GM20431 (cell line): ENCODE measurements at regions not wholly inside any gene's neighbourhood (a gene's known extent, or its start where the extent isn't known, plus 50 kb on each side); places are given as distances from the start of the nearest gene placed in this dataset.

Experiments used
- in situ Hi-C: fragments of 300-500 bp; cut with MseI, MboI; formaldehyde crosslinking; loops from one replicate; pipeline ENCODE4 v1.15.0; 2020; ENCODE audit warnings: low sequenced_read_pairs; ENCODE audit not compliant: unreplicated experiment

DNA sequence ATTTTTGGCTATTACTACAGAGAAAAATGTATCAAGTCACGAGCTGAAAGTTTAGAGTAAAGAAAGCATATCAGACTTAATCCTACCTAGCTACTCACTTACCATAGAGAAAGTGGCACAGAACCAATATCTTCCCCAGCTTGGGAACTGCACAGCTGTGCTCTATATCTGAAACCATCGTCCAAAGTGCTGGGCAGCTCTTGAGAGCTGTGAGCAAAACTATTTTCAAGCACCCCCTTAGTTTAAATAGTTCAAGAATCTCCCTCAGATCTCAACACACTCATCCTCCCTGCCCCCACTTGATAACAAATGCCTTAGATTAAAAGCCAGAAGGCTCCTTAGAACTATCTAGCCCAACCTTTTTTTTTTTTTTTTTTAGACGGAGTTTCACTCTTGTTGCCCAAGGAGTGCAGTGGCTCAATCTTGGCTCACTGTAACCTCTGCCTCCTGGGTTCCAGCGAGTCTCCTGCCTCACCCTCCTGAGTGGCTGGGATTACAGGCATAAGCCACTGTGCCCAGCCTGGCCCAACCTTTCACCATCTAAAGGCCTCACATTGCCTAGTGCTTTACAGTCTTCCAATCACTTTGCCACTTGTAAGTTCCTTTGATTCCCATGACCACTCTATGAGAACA lies 94.2 kb upstream of the APC start:
- in situ Hi-C loops: no loop called here

DNA sequence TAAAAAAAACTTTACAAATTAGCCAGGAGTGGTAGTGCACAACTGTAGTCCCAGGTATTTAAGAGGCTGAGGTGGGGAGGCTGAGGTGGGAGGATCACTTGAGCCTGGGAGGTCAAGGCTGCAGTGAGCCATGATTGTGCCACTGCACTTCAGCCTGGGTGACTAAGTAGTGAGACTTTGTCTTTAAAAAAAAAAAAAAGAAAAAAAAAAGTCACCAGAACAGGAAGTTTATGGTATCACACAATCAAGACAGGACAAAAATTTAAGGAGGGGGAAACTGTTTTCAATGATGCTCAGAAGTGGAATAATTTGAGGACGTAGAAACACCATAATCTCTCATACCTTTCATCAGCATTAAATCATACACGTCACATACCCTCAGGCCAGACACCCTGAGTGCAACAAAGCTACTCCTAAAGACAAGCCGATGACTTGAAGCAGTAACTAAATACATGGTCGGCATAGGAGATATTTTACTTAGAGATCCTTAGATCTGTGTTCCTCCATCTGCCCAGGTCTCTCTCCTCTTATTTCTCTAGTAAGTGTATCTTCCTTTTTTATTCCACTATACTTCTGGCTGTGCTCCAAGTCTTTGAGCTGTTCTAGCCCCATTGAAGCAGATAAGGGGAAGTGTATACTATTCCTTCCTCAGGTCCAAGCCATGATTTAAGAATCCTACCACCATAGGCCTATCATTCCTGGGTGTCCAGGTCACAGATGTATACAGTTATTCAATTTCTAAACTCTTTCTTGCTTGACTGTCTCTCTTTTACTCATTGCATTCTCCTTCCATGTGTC lies 91.3 kb upstream of the APC start:
- in situ Hi-C loops: no loop called here

DNA sequence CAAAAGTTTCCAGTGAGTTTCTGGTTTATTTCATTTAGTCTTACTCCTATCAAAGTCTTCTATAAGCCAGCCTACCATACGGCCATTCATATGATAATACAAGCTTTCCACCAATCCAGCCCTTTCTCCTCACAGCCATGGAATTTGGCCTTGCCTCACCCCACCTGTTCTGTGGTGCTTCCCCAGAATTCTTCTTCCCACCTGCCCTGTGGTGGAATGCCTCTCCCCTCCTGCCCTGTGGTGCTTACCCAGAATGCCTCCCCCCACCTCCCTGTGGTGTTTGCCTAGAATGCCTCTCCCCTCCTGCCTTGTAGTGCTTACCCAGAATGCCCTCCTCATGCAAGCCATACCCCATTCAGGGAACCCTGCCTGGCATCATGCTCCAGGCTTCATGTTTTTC lies 90.3 kb upstream of the APC start:
- in situ Hi-C loops: no loop called here

DNA sequence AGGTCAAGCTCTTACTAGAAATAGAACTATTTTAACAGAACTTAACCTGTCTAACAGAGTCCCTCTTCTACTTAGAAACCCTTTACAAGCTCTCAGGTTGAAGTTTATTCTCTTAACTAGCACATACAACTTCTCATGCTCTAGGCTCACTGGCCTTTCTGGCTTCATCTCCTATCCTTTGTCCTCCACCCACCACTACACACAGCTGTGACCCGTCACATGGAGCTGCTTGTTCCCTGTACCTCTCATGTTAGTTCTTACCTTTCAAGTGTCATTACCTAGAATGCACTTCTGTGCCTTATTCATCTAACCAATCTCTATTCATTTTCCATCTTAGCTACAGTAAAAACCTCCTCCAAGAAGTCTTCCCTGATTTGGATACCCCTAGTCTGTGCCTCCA lies 89.4 kb upstream of the APC start:
- in situ Hi-C loops: no loop called here

GRCh38 chr5:112649882-112650281 lies 87.8 kb upstream of the APC start:
- in situ Hi-C loops: no loop called here

- in situ Hi-C loops: no loop called here
These were observed 84.0 kb upstream of the APC start for GRCh38 chr5:112653638-112654205.

DNA sequence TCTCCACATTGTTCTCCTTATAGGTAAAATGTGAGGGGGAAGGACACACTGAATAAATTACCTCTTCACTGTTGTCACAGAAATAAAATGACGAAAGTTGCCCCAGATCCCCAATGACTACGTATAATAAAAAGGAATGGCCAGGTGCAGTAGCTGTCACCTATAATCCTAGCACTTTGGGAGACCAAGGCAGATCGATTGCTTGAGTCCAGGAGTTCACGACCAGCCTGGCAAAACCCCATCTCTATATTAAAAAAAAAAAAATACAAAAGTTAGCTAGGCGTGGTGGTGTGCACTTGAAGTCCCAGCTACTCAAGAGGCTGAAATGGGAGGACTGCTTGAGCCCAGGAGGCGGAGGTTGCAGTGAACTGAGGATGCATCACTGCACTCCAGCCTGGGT lies 82.2 kb upstream of the APC start:
- in situ Hi-C loops: no loop called here

DNA sequence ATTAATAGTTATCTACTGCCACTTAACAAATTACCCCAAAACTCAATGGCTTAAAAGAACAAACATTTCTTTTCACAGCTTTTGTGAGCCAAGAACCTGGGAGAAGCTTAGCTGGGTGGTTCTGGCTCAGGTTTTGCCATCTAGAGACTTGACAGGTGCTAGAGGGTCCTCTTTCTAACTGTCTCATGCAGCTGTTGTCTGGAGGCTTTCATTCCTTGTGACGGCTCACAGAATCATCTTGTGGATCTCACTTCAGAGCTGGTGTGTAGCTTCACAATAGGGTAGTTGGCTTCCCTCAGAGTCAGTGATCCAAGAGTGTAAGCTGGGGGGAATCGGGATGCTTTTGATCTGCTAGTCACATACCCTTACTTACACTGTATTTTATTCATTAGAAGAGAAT lies 81.2 kb upstream of the APC start:
- in situ Hi-C loops: no loop called here

- in situ Hi-C loops: no loop called here
These were observed 79.9 kb upstream of the APC start for GRCh38 chr5:112657804-112658203.

DNA sequence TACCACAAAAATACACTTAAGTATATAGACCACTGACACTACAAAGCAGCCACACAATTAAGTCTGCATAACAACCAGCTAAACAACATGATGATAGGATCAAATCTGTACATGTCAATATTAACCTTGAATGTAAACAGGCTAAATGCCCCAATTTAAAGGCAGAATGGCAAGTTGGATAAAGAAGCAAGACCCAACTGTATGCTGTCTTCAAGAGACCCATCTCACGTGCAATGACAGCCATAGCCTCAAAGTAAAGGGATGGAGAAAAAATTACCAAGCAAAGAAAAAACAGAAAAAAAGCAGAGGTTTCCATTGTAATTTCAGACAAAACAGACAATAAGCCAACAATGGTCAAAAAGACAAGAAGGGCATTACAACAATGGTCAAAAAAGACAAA lies 77.3 kb upstream of the APC start:
- in situ Hi-C loops: no loop called here

DNA sequence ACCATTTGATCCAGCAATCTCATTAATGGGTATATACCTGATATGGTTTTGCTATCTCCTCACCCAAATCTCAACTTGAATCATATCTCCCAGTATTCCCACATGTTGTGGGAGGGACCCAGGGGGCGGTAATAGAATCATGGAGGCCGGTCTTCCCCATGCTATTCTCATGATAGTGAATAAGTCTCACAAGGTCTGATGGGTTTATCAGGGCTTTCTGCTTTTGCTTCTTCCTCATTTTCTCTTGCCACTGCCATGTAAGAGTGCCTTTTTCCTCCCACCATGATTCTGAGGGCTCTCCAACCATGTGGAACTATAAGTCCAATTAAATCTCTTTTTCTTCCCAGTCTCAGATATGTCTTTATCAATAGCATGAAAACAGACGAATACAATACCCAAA lies 74.5 kb upstream of the APC start:
- in situ Hi-C loops: no loop called here

DNA sequence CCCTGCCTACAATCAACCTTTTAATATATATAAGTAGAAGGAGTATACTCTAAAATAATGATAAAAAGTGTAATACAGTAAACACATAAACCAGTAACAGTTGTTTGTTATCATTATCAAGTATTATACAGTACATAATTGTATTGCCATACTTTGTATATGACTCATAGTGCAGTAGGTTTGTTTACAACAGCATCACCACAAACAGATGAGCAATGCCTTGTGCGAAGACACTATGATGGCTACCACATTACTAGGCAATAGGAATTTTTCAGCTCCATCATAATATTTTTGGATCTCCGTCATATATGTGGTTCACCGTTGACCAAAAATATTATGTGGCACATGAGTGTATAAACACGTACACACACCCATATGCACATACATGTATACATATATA lies 69.7 kb upstream of the APC start:
- in situ Hi-C loops: no loop called here

- in situ Hi-C loops: no loop called here
These were observed 68.8 kb upstream of the APC start for GRCh38 chr5:112668911-112669310.

DNA sequence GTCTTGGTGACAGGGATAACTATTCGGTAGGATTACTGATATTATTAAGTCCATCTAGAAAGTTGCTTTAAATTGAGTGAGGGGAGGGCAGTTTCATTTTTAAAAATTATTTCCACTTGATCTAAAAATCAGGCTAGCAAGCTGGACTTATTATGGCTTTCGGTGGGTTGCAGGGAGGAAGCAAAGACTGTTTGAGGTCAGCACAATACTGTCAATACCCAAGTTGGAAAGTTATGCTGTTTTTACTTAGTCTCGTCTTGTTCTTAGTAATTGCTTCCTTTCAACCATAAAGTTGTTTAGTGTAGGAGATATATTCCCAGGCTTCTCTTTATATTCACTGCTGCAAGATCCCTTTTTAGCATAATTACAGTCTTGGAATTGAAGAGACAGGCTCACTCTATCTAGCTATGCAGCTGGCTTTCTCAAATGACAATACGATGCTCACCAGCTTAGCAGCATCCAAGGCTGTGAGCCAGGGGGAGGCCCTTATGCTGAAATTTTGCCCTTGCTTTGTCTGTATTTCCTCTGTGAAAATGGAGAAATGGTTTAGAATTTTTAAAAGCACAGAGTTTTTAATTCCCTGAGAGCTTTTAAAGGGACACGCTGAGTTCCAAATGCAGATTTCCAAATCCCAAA lies 68.2 kb upstream of the APC start:
- in situ Hi-C loops: no loop called here

DNA sequence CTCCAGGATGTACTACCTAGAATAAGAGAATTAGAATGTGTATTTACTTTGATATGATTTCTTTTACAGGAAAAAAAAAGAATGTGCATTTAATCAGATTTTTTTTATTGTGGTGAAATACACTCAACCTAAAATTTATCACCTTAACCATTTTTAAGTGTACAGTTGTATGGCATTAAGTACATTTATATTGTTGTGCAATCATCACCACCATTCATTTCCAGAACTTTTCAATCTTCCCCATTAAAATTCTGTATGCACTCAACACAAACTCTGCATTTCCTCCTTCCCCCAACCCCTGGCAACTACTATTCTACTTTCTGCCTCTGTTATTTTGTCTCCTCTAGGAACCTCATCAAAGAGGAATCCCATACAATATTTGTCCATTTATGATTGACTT lies 66.0 kb upstream of the APC start:
- in situ Hi-C loops: no loop called here

DNA sequence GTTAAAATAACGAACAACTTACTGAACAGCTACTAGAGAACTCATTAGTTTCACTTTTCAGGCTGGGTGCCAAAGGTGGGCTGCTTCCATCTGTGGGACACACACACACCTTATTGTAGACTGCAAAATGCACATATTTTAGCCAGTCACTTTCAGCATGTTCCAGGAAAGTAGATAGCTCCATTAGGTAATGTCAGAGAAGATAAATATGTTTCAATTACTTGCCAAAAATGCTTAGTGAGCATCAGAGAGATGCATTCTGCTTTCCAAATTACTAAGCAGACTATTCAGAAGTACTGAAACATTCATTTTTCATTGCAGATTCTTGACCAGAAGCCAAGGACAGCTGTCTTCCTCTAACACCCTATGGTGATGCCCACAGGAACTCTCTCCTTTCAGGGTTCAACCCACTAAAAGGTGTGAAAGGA lies 56.2 kb upstream of the APC start:
- in situ Hi-C loops: no loop called here

- in situ Hi-C loops: no loop called here
These were observed 55.0 kb upstream of the APC start for GRCh38 chr5:112682621-112683061.

- in situ Hi-C loops: no loop called here
These were observed 53.6 kb upstream of the APC start for GRCh38 chr5:112684121-112684520.

GRCh38 chr5:112684737-112685136 lies 52.9 kb upstream of the APC start:
- in situ Hi-C loops: no loop called here

GRCh38 chr5:112685386-112685785 lies 52.3 kb upstream of the APC start:
- in situ Hi-C loops: no loop called here

DNA sequence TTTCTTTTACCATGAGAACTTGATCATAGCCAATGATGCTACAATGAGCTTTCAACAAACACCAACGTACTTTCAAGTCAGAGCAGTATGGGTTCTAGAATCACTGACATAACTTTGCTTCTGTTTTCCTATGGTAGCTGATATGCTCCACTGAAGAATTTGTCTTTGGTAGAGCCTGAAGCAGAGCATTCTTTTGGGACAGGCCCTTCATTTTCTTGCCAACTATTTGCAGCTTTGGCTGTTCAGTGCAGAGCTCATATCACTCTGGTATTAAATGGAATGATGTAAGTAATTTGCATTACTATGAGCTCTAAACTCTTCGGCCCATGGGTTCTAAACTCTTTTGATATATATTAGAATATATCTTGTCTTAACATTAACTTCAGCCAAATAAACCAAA lies 51.8 kb upstream of the APC start:
- in situ Hi-C loops: no loop called here
